GM23338 (cell line): ENCODE measurements at regions not wholly inside any gene's neighbourhood (a gene's known extent, or its start where the extent isn't known, plus 50 kb on each side); places are given as distances from the start of the nearest gene placed in this dataset.
A peak's percentile ranks its signal among the peaks of the same experiment; 100 is the strongest.

Source experiments
- ATAC-seq: fragments of 200-7000 bp; cut with Tn5 transposase; 3 replicates; pipeline ENCODE4 v1.9.1; 2020
- DNase-seq: peaks from one replicate; pipeline ENCODE4 v3.0.0-alpha.2; 2015; ENCODE audit warnings: low spot score
- H2AFZ ChIP-seq: fragments of 200-600 bp; sonication (generic); 2 replicates; pipeline ENCODE4 v1.8.0; 2016; ENCODE audit warnings: antibody characterized with exemption, mild to moderate bottlenecking, moderate library complexity
- H3F3A ChIP-seq: fragments of 200-600 bp; sonication (generic); replicated peaks from 2 replicates; pipeline ENCODE4 v1.8.0; 2017; ENCODE audit warnings: antibody characterized with exemption, mixed run types, low read depth
- H3K27ac ChIP-seq: fragments of 200-600 bp; sonication (generic); 2 replicates; pipeline ENCODE4 v1.6.1; 2016; ENCODE audit warnings: low read depth
- H3K27me3 ChIP-seq: fragments of 200-600 bp; sonication (generic); 2 replicates; pipeline ENCODE4 v1.8.0; 2016; ENCODE audit warnings: mild to moderate bottlenecking, mixed run types, moderate library complexity; ENCODE audit not compliant: insufficient read depth
- H3K36me3 ChIP-seq: fragments of 200-600 bp; sonication (generic); 2 replicates; pipeline ENCODE4 v1.8.0; 2016; ENCODE audit warnings: mild to moderate bottlenecking; ENCODE audit not compliant: insufficient read depth
- H3K4me1 ChIP-seq: fragments of 200-600 bp; sonication (generic); 2 replicates; pipeline ENCODE4 v1.8.0; 2016; ENCODE audit warnings: mild to moderate bottlenecking, moderate library complexity; ENCODE audit not compliant: insufficient read depth
- H3K4me2 ChIP-seq: fragments of 200-600 bp; sonication (generic); 2 replicates; pipeline ENCODE4 v1.7.1; 2017; ENCODE audit warnings: mixed run types
- H3K4me3 ChIP-seq: fragments of 200-600 bp; sonication (generic); 2 replicates; pipeline ENCODE4 v1.6.1; 2016; ENCODE audit warnings: mixed run types
- H3K79me2 ChIP-seq: fragments of 200-600 bp; sonication (generic); replicated peaks from 2 replicates; pipeline ENCODE4 v1.8.0; 2017; ENCODE audit warnings: mild to moderate bottlenecking; ENCODE audit not compliant: insufficient read depth
- H3K9me2 ChIP-seq: fragments of 200-600 bp; sonication (generic); 2 replicates; pipeline ENCODE4 v1.8.0; 2017; ENCODE audit not compliant: insufficient read depth
- H4K20me1 ChIP-seq: fragments of 200-600 bp; sonication (generic); replicated peaks from 2 replicates; pipeline ENCODE4 v1.8.0; 2017; ENCODE audit warnings: mild to moderate bottlenecking; ENCODE audit not compliant: insufficient read depth
- H3K27ac Mint-ChIP-seq: 2 replicates; pipeline ENCODE4 v1.8.0; 2020; ENCODE audit warnings: inconsistent platforms, mild to moderate bottlenecking, moderate library complexity, mixed read lengths
- H3K27me3 Mint-ChIP-seq: 3 replicates; pipeline ENCODE4 v1.8.0; 2022; ENCODE audit warnings: low read depth, mild to moderate bottlenecking, moderate library complexity, mixed read lengths, inconsistent platforms; ENCODE audit not compliant: insufficient read depth, poor library complexity
- H3K36me3 Mint-ChIP-seq: 3 replicates; pipeline ENCODE4 v1.8.0; 2021; ENCODE audit warnings: low read depth, mild to moderate bottlenecking, inconsistent platforms, moderate library complexity, mixed read lengths
- H3K4me1 Mint-ChIP-seq: 3 replicates; pipeline ENCODE4 v1.8.0; 2020; ENCODE audit warnings: mild to moderate bottlenecking, inconsistent platforms, mixed read lengths
- H3K4me3 Mint-ChIP-seq: 3 replicates; pipeline ENCODE4 v1.8.0; 2021; ENCODE audit warnings: moderate library complexity, mild to moderate bottlenecking, inconsistent platforms, mixed read lengths
- H3K9me3 Mint-ChIP-seq: 3 replicates; pipeline ENCODE4 v1.8.0; 2020; ENCODE audit warnings: moderate library complexity, mild to moderate bottlenecking, inconsistent platforms, mixed read lengths
- CTCF ChIP-seq, 2 experiments: fragments of 200-600 bp in 1 of 2; sonication (generic) in 1 of 2; conservative IDR thresholded peaks; 2 replicates each; pipeline versions ENCODE4 v1.5.1 to v1.6.1; 2016 to 2017; ENCODE audit warnings: antibody characterized with exemption in 2 of 2, low read depth in 2 of 2, mild to moderate bottlenecking in 2 of 2, moderate library complexity in 1 of 2
- JUNB ChIP-seq: IDR thresholded peaks from one replicate; pipeline ENCODE4 v1.6.1; 2016; ENCODE audit warnings: antibody characterized with exemption; ENCODE audit not compliant: unreplicated experiment
- STAT1 ChIP-seq: IDR thresholded peaks from one replicate; pipeline ENCODE4 v1.6.1; 2016; ENCODE audit warnings: antibody characterized with exemption; ENCODE audit not compliant: unreplicated experiment
- ZNF462 ChIP-seq: fragments of 250-450 bp; sonication (Bioruptor Pico); IDR thresholded peaks from 2 replicates; pipeline ENCODE4 v1.5.0; 2020; ENCODE audit warnings: mild to moderate bottlenecking, moderate library complexity

GRCh38 chr7:153380636-153381035 lies 621.1 kb downstream of the ACTR3B start:
- no peak overlapping the region for H3K4me3 ChIP-seq
- DNase-seq (no peak), ATAC-seq (no peak)
- H3K4me2 ChIP-seq, result no peak overlapping the region
- Mint-ChIP-seq H3K9me3 (peaks cover 99% of the 10 kb centered on the region), H3K27ac (no peak overlapping the region), H3K4me1 (no peaks in the 10 kb centered on the region), H3K4me3 (no peak overlapping the region), H3K27me3 (no peaks in the 10 kb centered on the region), H3K36me3 (peaks cover 18% of the 10 kb centered on the region)
- TF ChIP-seq STAT1, result no peak
- no peak for TF ChIP-seq ZNF462 (CRISPR knock-in tag)
- TF ChIP-seq JUNB, result no peak
- H4K20me1 ChIP-seq, result no peaks in the 10 kb centered on the region
- no peak overlapping the region for H2AFZ ChIP-seq
- H3K79me2 ChIP-seq, result no peaks in the 10 kb centered on the region
- H3K36me3 ChIP-seq, result no peaks in the 10 kb centered on the region
- no peaks in the 10 kb centered on the region for H3K9me2 ChIP-seq
- H3K27me3 ChIP-seq, result no peaks in the 10 kb centered on the region
- no peaks in the 10 kb centered on the region for H3F3A ChIP-seq
- H3K27ac ChIP-seq, result no peak overlapping the region
- H3K4me1 ChIP-seq, result no peaks in the 10 kb centered on the region

GRCh38 chr7:153381275-153382040 lies 621.9 kb downstream of the ACTR3B start:
- Mint-ChIP-seq H3K27me3 (no peaks in the 10 kb centered on the region), H3K4me1 (no peaks in the 10 kb centered on the region), H3K27ac (no peak overlapping the region), H3K36me3 (peaks cover 20% of the 10 kb centered on the region), H3K9me3 (peaks cover 99% of the 10 kb centered on the region), H3K4me3 (peak overlapping the region; percentile 36; the same call in 2 of the 3 replicates)
- H3K79me2 ChIP-seq, result no peaks in the 10 kb centered on the region
- peak; percentile 59 to 71 for TF ChIP-seq CTCF (conservative IDR thresholded peaks at IDR 0.05; ENCODE audit: low read depth in 2 of 2)
- no peak for TF ChIP-seq STAT1
- H3K27me3 ChIP-seq, result no peaks in the 10 kb centered on the region
- H3F3A ChIP-seq, result no peaks in the 10 kb centered on the region
- no peaks in the 10 kb centered on the region for H3K4me1 ChIP-seq
- H3K36me3 ChIP-seq, result no peaks in the 10 kb centered on the region
- no peaks in the 10 kb centered on the region for H3K9me2 ChIP-seq
- no peak overlapping the region for H3K27ac ChIP-seq
- H4K20me1 ChIP-seq, result no peaks in the 10 kb centered on the region
- H3K4me2 ChIP-seq, result no peak overlapping the region
- H2AFZ ChIP-seq, result no peak overlapping the region
- H3K4me3 ChIP-seq, result no peak overlapping the region
- ATAC-seq (peak; percentile 95), DNase-seq (peak; percentile 37)
